Retina (tissue), 1 donor: ENCODE measurements at regions not wholly inside any gene's neighbourhood (a gene's known extent, or its start where the extent isn't known, plus 50 kb on each side); places are given as distances from the start of the nearest gene placed in this dataset.

Experiments
- DNase-seq: peaks from one replicate; pipeline ENCODE4 v3.0.0-alpha.2; 2016

DNA sequence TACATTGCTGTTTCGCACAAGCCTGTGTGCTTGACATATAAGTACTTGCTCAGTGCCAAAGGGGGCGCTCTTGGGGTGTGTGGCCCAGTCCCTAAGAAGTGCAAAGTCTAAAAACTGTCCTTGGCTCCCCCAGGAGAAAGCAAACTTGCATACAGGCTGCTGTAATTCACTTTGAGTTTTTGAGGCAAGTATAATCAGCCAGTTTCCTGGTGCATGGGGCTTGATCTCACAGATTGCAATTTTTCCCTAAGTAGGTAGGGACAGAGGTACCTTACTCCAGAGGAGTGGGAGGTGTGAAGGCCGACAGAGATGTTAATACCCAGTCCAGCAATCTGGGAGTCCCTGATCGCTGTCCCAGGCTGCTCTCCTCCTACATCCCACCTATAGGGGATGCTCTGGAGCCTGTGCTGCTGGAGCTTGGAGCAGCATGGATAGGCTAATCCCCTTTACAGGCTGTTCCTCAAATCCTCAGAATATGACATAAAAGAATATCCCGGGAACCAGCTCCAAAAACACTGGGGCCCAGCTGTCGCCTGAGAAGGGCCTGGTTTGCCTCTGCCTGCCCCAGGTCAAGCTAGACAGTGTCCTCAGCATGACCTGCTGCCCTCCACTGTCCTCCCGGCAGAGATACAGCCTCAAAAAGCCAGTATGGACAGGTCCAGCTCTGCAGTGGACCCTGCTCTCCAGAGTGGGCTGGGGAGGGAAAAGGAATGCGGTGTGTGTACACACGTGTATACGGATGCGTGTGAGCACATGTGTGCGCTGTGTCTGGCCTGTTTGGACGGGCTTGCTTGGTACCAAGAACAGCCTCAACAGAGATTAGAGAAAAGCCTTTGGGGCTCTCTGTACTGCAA is 136.5 kb upstream of the HAAO start:
- DNase-seq: peak; percentile 71

- DNase-seq: peak; percentile 85
These were observed 135.8 kb upstream of the HAAO start for GRCh38 chr2:42928161-42928691.

DNA sequence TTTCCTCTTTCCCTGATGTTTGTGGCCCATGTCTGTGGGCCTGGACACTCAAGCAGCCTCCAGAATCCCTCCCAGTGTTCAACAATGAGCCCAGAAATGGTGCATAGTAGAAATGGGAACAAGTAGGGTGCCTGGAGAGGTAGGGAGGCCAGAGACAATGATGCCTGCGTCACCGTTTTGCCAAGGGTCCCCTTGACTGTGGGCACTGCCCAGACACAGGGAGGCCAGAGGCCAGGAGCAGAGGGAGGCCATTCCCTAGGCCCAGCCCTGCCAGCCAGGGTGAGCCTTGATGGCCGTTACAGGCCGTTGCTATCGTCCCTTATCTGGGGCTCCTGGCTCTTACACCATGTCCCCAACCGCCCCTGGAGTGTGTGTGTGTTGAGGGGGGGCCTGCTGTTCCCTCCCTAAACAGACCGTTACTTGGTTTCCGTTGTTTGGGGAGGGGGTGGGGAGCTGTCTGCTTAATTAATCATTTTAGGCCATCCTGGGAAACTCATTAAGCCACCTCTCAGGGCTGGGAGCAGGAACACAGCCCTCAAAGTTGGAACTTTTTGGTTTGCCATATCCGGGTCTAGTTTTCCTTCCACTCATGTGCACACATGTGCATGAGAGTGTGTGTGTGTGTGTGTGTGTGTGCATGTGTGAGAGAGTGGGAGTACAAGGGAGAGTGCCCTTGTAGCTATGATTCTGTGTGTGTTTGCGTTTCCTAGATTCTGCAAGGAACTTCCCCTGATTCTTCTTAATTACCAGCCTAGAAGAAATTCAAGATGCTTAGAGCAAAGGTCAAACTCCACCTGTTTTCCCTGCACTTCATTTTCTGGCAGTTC is 135.2 kb upstream of the HAAO start:
- DNase-seq: peak; percentile 82

DNA sequence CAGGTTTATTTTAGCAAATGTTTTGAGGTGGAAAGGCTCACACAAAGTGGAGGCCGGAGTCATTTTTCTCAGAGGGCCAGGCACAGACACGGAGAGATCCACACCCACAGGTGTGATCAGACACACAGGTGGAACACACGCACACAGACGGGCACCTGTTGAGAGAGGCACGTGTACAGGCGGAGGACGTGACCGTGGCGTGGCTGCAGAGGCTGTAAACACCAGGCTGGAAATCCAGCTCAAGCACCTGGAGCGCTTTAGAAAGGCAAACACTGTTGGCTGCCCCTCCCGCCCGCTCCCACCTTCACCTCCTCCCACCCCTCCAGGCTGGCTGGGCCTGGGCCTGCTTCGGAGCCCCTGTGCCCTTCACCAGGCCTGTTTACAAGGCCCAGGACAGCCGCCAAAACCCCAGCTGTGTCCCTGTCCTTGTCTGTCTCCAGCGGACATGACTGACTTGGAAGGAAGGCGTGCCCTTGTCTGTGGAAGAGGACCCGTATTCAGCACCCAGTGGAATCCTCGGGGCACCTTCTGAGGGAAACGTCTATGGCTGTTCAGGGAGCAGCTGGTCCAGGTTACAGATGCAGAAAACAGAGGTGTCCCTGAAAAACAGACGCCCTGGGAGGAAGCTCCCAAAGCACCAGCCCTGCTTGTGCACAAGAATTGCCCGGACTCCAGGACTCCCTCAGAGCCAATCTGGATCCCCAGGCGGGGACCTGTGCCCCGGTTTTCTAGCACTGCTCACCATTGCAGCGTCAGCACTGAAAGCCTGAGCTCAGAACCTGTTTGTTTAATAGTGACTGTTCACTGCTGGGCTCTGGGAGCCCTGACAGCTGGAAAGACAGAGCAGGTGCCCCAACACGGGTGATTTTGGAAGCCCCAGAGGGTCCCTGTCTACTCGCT is 134.3 kb upstream of the HAAO start:
- no peak for DNase-seq

DNA sequence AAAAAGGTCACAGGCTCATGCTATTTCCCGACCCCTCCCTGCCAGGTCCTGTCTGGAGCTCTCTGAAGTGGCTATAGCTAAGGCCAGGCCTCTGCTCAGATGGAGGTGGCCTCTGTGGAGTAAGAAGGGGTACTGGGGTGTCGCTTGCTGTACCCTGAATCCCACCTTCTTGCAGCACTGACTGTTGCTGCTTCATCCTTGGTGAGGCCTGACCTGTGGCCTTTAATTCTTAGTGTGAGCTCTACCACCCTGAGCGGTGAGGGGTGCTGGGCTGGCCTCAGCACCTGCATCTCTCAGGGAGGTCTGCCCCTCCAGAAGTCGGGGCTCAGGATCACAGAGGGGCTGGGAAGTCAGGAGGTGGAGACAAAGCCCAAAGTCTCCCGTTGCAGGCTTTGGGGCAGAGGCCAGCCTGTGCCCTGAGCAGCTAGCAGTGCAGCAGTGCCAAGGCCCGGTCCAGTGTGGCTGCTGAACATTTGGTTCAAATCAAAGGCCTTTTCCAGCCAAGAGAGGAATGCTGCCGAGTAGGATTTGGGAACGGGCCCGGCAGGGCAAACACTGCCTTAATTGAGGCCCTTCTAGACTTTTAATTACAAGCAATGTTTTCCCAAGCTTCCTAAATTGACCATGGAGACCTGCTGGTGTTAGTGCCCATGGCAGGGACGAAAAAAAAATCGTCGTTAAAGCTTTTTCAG is 133.5 kb upstream of the HAAO start:
- no peak for DNase-seq

GRCh38 chr2:42924418-42924886 is 132.1 kb upstream of the HAAO start:
- DNase-seq: no peak

- DNase-seq: no peak
These were observed 131.4 kb upstream of the HAAO start for GRCh38 chr2:42923580-42924417.

- DNase-seq: no peak
These were observed 130.6 kb upstream of the HAAO start for GRCh38 chr2:42922790-42923579.

GRCh38 chr2:42922293-42922692 is 129.9 kb upstream of the HAAO start:
- no peak for DNase-seq

DNA sequence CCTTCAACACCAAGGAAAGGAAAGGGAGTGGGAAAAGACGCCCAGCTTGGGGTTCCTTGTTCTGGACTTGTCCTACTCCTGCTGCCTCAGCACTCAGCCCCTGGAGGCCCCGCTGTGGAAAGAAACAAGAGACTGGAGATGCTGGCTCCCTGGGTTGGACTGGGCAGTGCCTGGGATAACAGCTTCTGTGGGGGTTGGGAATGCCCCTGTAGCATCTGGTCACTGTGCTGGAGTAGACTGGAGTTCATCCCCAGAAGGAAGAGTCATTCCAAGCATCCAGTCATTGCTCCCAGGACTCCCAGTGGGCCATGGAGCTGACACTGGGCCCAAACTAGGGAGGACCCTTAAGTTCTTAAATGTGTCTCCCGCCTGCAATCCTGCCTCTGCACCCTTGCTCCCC is 129.3 kb upstream of the HAAO start:
- no peak for DNase-seq

DNA sequence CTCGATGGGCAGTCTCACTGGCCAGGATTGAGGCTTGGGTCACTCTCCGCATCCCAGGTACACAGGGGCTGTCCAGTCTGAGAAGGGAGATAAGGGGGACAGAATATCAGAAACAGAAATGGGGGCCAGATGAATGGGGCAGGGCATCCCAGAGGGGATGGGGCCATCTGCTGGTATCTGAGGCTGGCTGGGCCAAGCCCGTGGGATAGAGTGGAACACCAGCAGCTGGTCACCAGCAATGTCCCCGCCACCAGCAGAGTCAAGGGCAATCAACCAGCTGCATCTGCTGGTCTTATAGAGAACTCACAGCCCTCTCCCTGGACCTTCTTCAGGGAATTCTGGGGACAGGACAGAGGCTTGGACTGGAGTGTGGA is 128.8 kb upstream of the HAAO start:
- DNase-seq: peak; percentile 79

DNA sequence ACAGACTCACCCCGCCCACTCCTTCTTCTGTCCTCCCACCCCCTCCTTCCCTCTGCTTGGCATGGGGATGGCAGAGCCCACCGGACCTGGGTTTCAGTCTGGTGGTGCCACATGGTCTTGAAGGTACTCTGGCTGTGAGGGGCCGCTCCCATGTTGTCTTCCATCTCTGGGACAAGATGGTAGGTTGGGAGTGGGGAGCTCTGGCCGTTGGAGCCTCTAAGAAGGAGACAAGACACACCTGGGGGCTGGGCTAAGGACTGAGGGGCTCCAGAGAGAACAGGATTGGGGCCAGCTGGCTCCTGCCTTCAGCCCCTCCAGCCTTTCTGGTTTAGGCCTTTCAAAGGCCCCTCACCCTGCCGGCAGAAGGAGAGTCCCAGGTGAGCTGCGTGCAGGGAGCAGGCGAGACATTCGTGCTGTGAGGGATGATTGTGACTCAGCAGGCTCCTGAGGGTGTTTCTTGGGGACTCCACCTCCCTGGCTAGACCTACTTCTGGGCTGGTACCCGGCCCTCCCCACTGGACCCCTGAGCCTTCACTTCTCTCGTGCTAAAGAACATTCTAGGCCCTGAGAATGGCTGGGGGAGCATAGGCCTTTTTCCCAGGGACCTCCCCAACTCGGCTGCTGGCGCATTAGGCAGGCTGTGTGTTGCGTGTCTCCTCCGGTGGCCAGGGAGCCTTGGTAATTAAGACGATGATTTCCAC is 128.2 kb upstream of the HAAO start:
- DNase-seq: no peak

GRCh38 chr2:42918671-42919318 is 126.4 kb upstream of the HAAO start:
- DNase-seq: no peak

DNA sequence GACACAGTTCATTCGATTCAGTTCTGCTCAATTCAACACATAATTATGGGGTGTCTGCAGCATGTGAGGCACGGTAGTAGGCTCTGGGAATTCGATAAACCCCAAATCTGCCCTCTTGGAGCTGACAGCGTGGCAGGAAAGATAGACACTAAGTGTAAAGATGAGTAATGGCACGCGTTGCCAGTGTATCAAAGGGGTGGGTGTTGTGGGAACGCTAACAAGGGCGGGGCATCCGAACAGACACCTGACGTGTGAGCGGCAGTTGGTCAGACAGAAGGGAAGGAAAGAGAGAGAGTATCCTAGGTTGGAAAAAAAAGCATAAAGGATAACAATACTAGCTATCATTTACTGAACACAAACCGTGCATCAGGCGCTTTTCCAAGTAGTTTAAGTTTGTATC is 125.7 kb upstream of the HAAO start:
- DNase-seq: no peak

DNA sequence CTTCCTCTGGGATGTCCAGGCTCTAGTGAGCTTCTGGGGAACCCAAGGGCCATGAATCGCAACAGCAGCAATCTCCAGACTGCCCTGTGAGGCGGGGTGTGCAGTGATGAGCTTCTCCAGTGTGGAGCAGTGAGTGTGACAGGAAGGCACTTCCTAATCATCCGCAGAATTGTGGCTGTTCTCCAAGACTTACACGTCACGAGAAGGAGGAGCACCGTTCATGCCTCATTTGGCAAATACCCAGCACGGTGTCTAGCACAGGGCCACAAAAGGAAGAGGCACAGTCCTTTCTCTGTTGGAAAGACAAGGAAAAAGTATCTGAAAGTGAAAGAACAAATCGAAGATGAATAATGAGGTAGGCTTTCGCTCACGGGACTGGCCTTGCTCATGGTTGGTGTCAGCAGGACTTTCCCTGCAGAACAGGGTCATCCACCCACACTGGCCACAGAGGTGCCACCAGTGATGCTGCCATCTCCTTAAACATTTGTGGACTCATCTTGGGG is 125.1 kb upstream of the HAAO start:
- DNase-seq: peak; percentile 43

GRCh38 chr2:42916324-42916723 is 123.9 kb upstream of the HAAO start:
- DNase-seq: no peak

DNA sequence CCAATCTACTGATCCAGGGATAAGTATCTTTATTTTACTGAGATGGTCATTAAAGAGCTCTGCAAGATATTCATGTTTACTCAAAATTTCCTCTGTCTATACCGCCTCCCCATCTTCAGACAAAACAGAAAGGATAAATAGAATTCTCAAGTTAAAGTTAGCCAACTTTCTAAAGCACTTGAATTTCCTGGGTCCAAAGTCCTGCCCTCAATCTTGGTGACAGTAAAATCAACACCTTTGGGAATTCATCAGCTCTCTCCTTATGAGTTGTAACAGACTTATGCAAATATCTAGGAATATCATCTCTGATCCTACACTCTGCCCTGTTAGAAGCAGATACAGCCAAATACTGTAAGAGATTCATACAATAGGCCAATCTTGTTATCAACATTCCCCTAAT is 122.5 kb upstream of the HAAO start:
- no peak for DNase-seq

DNA sequence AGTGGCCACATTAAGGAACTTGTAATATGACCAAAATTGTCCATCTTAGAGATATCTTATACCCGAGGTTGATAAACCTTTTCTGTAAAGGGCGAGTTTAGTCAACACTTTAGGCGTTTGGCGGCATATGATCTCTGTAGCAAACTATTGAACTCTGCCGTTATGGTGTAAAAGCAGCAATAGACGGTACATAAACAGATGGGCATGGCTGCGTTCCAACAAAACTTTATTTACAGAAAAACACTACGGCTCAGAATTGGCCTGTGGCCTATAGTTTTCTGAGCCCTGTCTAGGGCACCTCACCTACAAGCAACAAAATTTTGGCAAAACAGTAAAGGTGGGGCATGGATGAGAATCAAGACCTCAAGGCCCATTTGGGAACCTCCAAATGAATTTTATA is 121.9 kb upstream of the HAAO start:
- DNase-seq: no peak
